ENCODE measurements at regions not wholly inside any gene's neighbourhood (a gene's known extent, or its start where the extent isn't known, plus 50 kb on each side); places are given as distances from the start of the nearest gene placed in this dataset.

GRCh38 chr10:108784534-108784933, 1138.8 kb downstream of the XPNPEP1 start:
- no peak for DNase-seq (ENCODE audit: low spot score)

GRCh38 chr10:108783897-108784296, 1139.4 kb downstream of the XPNPEP1 start:
- DNase-seq (ENCODE audit: low spot score) = no peak

- DNase-seq (ENCODE audit: low spot score) = no peak
Measured at GRCh38 chr10:108782411-108782810, 1140.9 kb downstream of the XPNPEP1 start.

- no peak for DNase-seq (ENCODE audit: low spot score)
Measured at GRCh38 chr10:108779501-108779900, 1143.8 kb downstream of the XPNPEP1 start.

- DNase-seq (ENCODE audit: low spot score) = no peak
Measured at GRCh38 chr10:108775911-108776475, 1147.3 kb downstream of the XPNPEP1 start.

GRCh38 chr10:108771106-108771505, 1152.2 kb downstream of the XPNPEP1 start:
- no peak for DNase-seq (ENCODE audit: low spot score)

GRCh38 chr10:108765794-108766193, 1157.5 kb downstream of the XPNPEP1 start:
- DNase-seq (ENCODE audit: low spot score) = no peak

GRCh38 chr10:108757946-108758345, 1165.4 kb downstream of the XPNPEP1 start:
- no peak for DNase-seq (ENCODE audit: low spot score)

- no peak for DNase-seq (ENCODE audit: low spot score)
Measured at GRCh38 chr10:108755646-108756045, 1167.7 kb downstream of the XPNPEP1 start.

GRCh38 chr10:108753326-108753725, 1170.0 kb downstream of the XPNPEP1 start:
- no peak for DNase-seq (ENCODE audit: low spot score)

- no peak for DNase-seq (ENCODE audit: low spot score)
Measured at GRCh38 chr10:108749042-108749441, 1174.3 kb downstream of the XPNPEP1 start.

- DNase-seq (ENCODE audit: low spot score) = no peak
Measured at GRCh38 chr10:108736111-108736510, 1187.2 kb downstream of the XPNPEP1 start.

- no peak for DNase-seq (ENCODE audit: low spot score)
Measured at GRCh38 chr10:108735380-108735779, 1187.9 kb downstream of the XPNPEP1 start.

GRCh38 chr10:108721874-108722273, 1201.4 kb downstream of the XPNPEP1 start:
- no peak for DNase-seq (ENCODE audit: low spot score)

- no peak for DNase-seq (ENCODE audit: low spot score)
Measured at GRCh38 chr10:108716352-108716751, 1207.0 kb downstream of the XPNPEP1 start.

- DNase-seq (ENCODE audit: low spot score) = no peak
Measured at GRCh38 chr10:108709927-108710722, 1213.2 kb downstream of the XPNPEP1 start.

GRCh38 chr10:108708363-108708762, 1214.9 kb downstream of the XPNPEP1 start:
- no peak for DNase-seq (ENCODE audit: low spot score)

GRCh38 chr10:108696792-108697477, 1226.4 kb downstream of the XPNPEP1 start:
- no peak for DNase-seq (ENCODE audit: low spot score)

GRCh38 chr10:108691126-108691525, 1232.2 kb downstream of the XPNPEP1 start:
- no peak for DNase-seq (ENCODE audit: low spot score)

GRCh38 chr10:108690530-108690929, 1232.8 kb downstream of the XPNPEP1 start:
- DNase-seq (ENCODE audit: low spot score) = no peak

GRCh38 chr10:108689891-108690290, 1233.4 kb downstream of the XPNPEP1 start:
- no peak for DNase-seq (ENCODE audit: low spot score)

- DNase-seq (ENCODE audit: low spot score) = no peak
Measured at GRCh38 chr10:108688314-108688713, 1235.0 kb downstream of the XPNPEP1 start.

GRCh38 chr10:108685863-108686531, 1237.3 kb downstream of the XPNPEP1 start:
- DNase-seq (ENCODE audit: low spot score) = no peak

All from ecto neural progenitor cell (in vitro differentiated cells).